DOHH2 (cell line): ENCODE measurements at regions not wholly inside any gene's neighbourhood (a gene's known extent, or its start where the extent isn't known, plus 50 kb on each side); places are given as distances from the start of the nearest gene placed in this dataset.

Experiments
- CTCF ChIP-seq: fragments of 200-600 bp; sonication (generic); IDR thresholded peaks from one replicate; pipeline ENCODE4 v1.5.1; 2014; ENCODE audit warnings: antibody characterized with exemption, mild to moderate bottlenecking, low read depth, low read length; ENCODE audit not compliant: poor library complexity, severe bottlenecking
- EZH2phosphoT487 ChIP-seq: fragments of 200-600 bp; sonication (generic); IDR thresholded peaks from 2 replicates; pipeline ENCODE4 v1.6.1; 2017; ENCODE audit warnings: borderline replicate concordance, mild to moderate bottlenecking, antibody characterized with exemption, low read length, moderate library complexity, mixed read lengths

DNA sequence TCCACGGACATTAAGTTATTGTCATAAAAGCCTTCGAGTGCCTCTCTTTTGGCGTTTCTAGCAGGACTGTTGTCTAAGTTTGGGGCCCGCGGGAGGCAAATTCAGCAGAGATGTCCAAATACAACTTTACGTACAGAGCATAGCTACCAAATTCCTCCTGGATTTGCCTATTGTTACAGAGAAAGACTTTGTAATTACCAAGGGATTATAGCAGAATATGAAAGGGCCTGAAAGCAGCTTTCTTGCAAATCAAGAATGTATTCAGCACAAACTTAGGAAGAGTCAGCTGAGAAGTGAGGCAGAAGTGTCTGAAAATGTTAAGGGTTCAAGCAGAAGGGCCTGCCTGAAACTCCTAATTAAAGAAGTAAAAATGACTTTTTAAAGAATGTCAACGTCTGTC, 1053.5 kb upstream of the TENM3 start:
- no peak for TF ChIP-seq CTCF
- no peak for TF ChIP-seq EZH2phosphoT487
